Heart right ventricle (tissue), 16 donors: ENCODE measurements at regions not wholly inside any gene's neighbourhood (a gene's known extent, or its start where the extent isn't known, plus 50 kb on each side); places are given as distances from the start of the nearest gene placed in this dataset.

Experiments used
- ATAC-seq, 8 donors: fragments of 200-7000 bp; cut with Tn5 transposase; one replicate each; pipeline ENCODE4 v1.9.1; 2020; ENCODE audit warnings: mild to moderate bottlenecking in 8 of 8, moderate library complexity in 8 of 8, moderate number of reproducible peaks in 1 of 8
- DNase-seq, 2 donors: peaks; one replicate each; pipeline ENCODE4 v3.0.0-alpha.2; 2020
- H3K27ac ChIP-seq, 10 donors: fragments of 200-600 bp; sonication (generic) in 2 of 10; one replicate each; pipeline versions ENCODE4 v1.5.0 to v1.8.0; 2020 to 2022; ENCODE audit warnings: mild to moderate bottlenecking in 3 of 10
- H3K27me3 ChIP-seq, 7 donors: fragments of 200-600 bp; one replicate each; pipeline ENCODE4 v1.8.0; 2021 to 2022; ENCODE audit warnings: mild to moderate bottlenecking in 2 of 7
- H3K36me3 ChIP-seq, 9 donors: fragments of 200-600 bp; sonication (generic) in 1 of 9; one replicate each; pipeline versions ENCODE4 v1.5.0 to v1.8.0; 2020 to 2022; ENCODE audit warnings: mild to moderate bottlenecking in 2 of 9
- H3K4me1 ChIP-seq, 9 donors: fragments of 200-600 bp; sonication (generic) in 1 of 9; one replicate each; pipeline versions ENCODE4 v1.5.0 to v1.8.0; 2020 to 2022; ENCODE audit warnings: mild to moderate bottlenecking in 4 of 9
- H3K4me3 ChIP-seq, 10 donors: fragments of 200-600 bp; sonication (generic) in 2 of 10; one replicate each; pipeline versions ENCODE4 v1.5.0 to v1.8.0; 2020 to 2022; ENCODE audit warnings: mild to moderate bottlenecking in 7 of 10, moderate library complexity in 2 of 10
- H3K9me3 ChIP-seq, 11 donors: fragments of 200-600 bp in 10 of 11; sonication (generic) in 2 of 11; one replicate each; pipeline versions ENCODE4 v1.5.0 to v1.8.0; 2013 to 2022; ENCODE audit warnings: mild to moderate bottlenecking in 2 of 11, control low read depth in 1 of 11, moderate library complexity in 1 of 11
- CTCF ChIP-seq, 9 donors: fragments of 200-600 bp; sonication (generic) in 2 of 9; IDR thresholded peaks; one replicate each; pipeline versions ENCODE4 v1.5.0 to v1.8.0; 2021 to 2022; ENCODE audit warnings: antibody characterized with exemption in 9 of 9, mild to moderate bottlenecking in 5 of 9, moderate library complexity in 1 of 9
- WGBS, 2 donors: extraction: QIAGEN DNeasy Blood & Tissue Kit; methylation state at CpG; one replicate each; pipeline ENCODE4 v1.1.7; 2013; ENCODE audit warnings: inconsistent platforms in 1 of 2; 5-methylcytosine and 5-hydroxymethylcytosine counted together
- intact Hi-C, 10 donors: fragments of 100-400 bp; cut with DNase I; formaldehyde crosslinking; loops; one replicate each; pipeline versions ENCODE4 v1.11.1 to v1.14.2; 2022
- donor health status: Arrhythmogenic right ventricular cardiomyopathy.
- donor health status: ischemic (EF 13 %, LVEDD 7.1; RV severe dilation, severe dysfunction).
- donor health status: healthy with polysubstance abuse.
- donor health status: DM: no; HTN: yes; CAD: no.
- donor health status: DM: no; HTN: no; CAD: no.
- donor health status: ischemic (EF 25% LVEDD 6.9; RV normal size, moderate dysfunction).
- donor health status: ischemic (EF 25% LVEDD 5.7; RV mildly dilated, moderate dysfunction).
- donor health status: healthy.
- donor health status: DM: yes; HTN: yes; CAD: no.
- donor health status: Ischemic cardiomyopathy.
- donor health status: ischemic (EF 35%, LVEDD 5.7; RV mildly dilated, moderate dysfunction).
- donor health status: nonischemic (EF 11% LVEDD 7.7; RV severe dilation, severe dysfunction).
- donor health status: DM: yes; HTN: yes; CAD: no.
- donor health status: PGD.
- donor health status: ischemic (EF 29% LVEDD 5.4; RV normal size, mild dysfunction).
- donor health status: nonischemic (EF 23%, LVEDD 6.1; RV moderate dilation, normal function).

- H3K4me1 ChIP-seq, result no peaks in the 10 kb centered on the region
- WGBS, 2 donors, result 69 to 74% methylated on average over 2 of the region's 2 CpGs
- H3K4me3 ChIP-seq, result no peak overlapping the region
- ATAC-seq (peak in 1 of 8 donors; percentile 44), DNase-seq (no peak)
- intact Hi-C loops, result no loop called here
- H3K27ac ChIP-seq, result peak overlapping the region in 6 of 10 donors; percentile 8 to 49 (median 44)
- TF ChIP-seq CTCF (IDR thresholded peaks at IDR 0.05), result no peak
- peaks cover 0 to 18% (median 7%) of the 10 kb centered on the region in 11 donors for H3K9me3 ChIP-seq
- H3K27me3 ChIP-seq, result no peaks in the 10 kb centered on the region
- no peaks in the 10 kb centered on the region for H3K36me3 ChIP-seq
These were observed 471.8 kb downstream of the COL12A1 start for GRCh38 chr6:74733830-74734620.

GRCh38 chr6:74731931-74732330, 473.9 kb downstream of the COL12A1 start:
- no peak for TF ChIP-seq CTCF (IDR thresholded peaks at IDR 0.05)
- Histone ChIP-seq H3K4me1 (no peaks in the 10 kb centered on the region), H3K27ac (peak overlapping the region in 2 of 10 donors; percentile 9 to 22), H3K36me3 (no peaks in the 10 kb centered on the region), H3K4me3 (no peak overlapping the region), H3K9me3 (peaks cover 0 to 14% (median 5%) of the 10 kb centered on the region in 11 donors), H3K27me3 (no peaks in the 10 kb centered on the region)
- intact Hi-C loops, result no loop called here
- DNase-seq (no peak), ATAC-seq (no peak)
- WGBS, 2 donors, result 63 to 66% methylated on average over 4 of the region's 4 CpGs

- H3K36me3 ChIP-seq, result no peaks in the 10 kb centered on the region
- DNase-seq (no peak), ATAC-seq (peak in 1 of 8 donors; percentile 82)
- no peaks in the 10 kb centered on the region for H3K4me1 ChIP-seq
- no peak overlapping the region for H3K4me3 ChIP-seq
- no peak for TF ChIP-seq CTCF (IDR thresholded peaks at IDR 0.05)
- H3K27me3 ChIP-seq, result no peaks in the 10 kb centered on the region
- peak overlapping the region in 3 of 10 donors; percentile 9 to 48 (median 22) for H3K27ac ChIP-seq
- 26 to 30% methylated on average over 2 of the region's 2 CpGs for WGBS, 2 donors
- intact Hi-C loops, result no loop called here
- peaks cover 0 to 7% (median 0%) of the 10 kb centered on the region in 11 donors for H3K9me3 ChIP-seq
These were observed 474.6 kb downstream of the COL12A1 start for GRCh38 chr6:74731204-74731603.

GRCh38 chr6:74720923-74721322, 484.9 kb downstream of the COL12A1 start:
- no peaks in the 10 kb centered on the region for H3K4me1 ChIP-seq
- TF ChIP-seq CTCF (IDR thresholded peaks at IDR 0.05), result no peak
- intact Hi-C loops, result no loop called here
- DNase-seq (no peak), ATAC-seq (no peak)
- WGBS, 2 donors, result 92 to 97% methylated on average over 1 of the region's 1 CpG
- no peaks in the 10 kb centered on the region for H3K36me3 ChIP-seq
- no peak overlapping the region for H3K27ac ChIP-seq
- no peak overlapping the region for H3K4me3 ChIP-seq
- no peaks in the 10 kb centered on the region for H3K27me3 ChIP-seq
- peaks cover 0 to 48% (median 17%) of the 10 kb centered on the region in 11 donors for H3K9me3 ChIP-seq
